Ascending aorta (tissue), 2 donors: ENCODE measurements at regions not wholly inside any gene's neighbourhood (a gene's known extent, or its start where the extent isn't known, plus 50 kb on each side); places are given as distances from the start of the nearest gene placed in this dataset.

Experiments
- DNase-seq, 2 donors: peaks; one replicate each; pipeline ENCODE4 v3.0.0-alpha.2; 2019; ENCODE audit warnings: low spot score in 2 of 2
- H3K27ac ChIP-seq, 2 donors: fragments of 200-600 bp; sonication (generic); one replicate each; pipeline ENCODE4 v1.5.1; 2016 to 2017; ENCODE audit warnings: mild to moderate bottlenecking in 1 of 2
- H3K27me3 ChIP-seq: fragments of 200-600 bp; sonication (generic); one replicate; pipeline ENCODE4 v1.5.1; 2017
- H3K36me3 ChIP-seq, 2 donors: fragments of 200-600 bp; sonication (generic); one replicate each; pipeline ENCODE4 v1.5.1; 2016
- H3K4me1 ChIP-seq, 2 donors: fragments of 200-600 bp; sonication (generic); one replicate each; pipeline ENCODE4 v1.5.1; 2016 to 2017; ENCODE audit warnings: mild to moderate bottlenecking in 1 of 2
- H3K4me3 ChIP-seq, 2 donors: fragments of 200-600 bp; sonication (generic); one replicate each; pipeline ENCODE4 v1.5.1; 2016 to 2017; ENCODE audit warnings: mild to moderate bottlenecking in 1 of 2
- H3K9me3 ChIP-seq, 2 donors: fragments of 200-600 bp; sonication (generic); one replicate each; pipeline ENCODE4 v1.5.1; 2016
- CTCF ChIP-seq, 3 experiments: fragments of 200-600 bp in 2 of 3; fragments of 450-650 bp in 1 of 3; sonication (generic) in 2 of 3; IDR thresholded peaks; one replicate each; pipeline ENCODE4 v1.5.1; 2016 to 2019; ENCODE audit warnings: antibody characterized with exemption in 3 of 3, mild to moderate bottlenecking in 1 of 3, moderate library complexity in 1 of 3
- intact Hi-C: fragments of 100-400 bp; cut with DNase I; formaldehyde crosslinking; loops from one replicate; pipeline ENCODE4 v1.15.1; 2023

GRCh38 chr5:66255714-66256113 lies 111.6 kb downstream of the SREK1 start:
- no peaks in the 10 kb centered on the region for H3K4me1 ChIP-seq
- TF ChIP-seq CTCF (IDR thresholded peaks at IDR 0.05): no peak
- intact Hi-C loops: no loop called here
- H3K4me3 ChIP-seq: no peak overlapping the region
- no peak overlapping the region for H3K27ac ChIP-seq
- H3K9me3 ChIP-seq: no peaks in the 10 kb centered on the region
- H3K27me3 ChIP-seq: no peaks in the 10 kb centered on the region
- no peak for DNase-seq
- H3K36me3 ChIP-seq: no peaks in the 10 kb centered on the region

- no peak overlapping the region for H3K4me3 ChIP-seq
- no peak overlapping the region for H3K27ac ChIP-seq
- TF ChIP-seq CTCF (IDR thresholded peaks at IDR 0.05): no peak
- H3K36me3 ChIP-seq: no peaks in the 10 kb centered on the region
- H3K9me3 ChIP-seq: no peaks in the 10 kb centered on the region
- intact Hi-C loops: no loop called here
- no peak for DNase-seq
- H3K4me1 ChIP-seq: no peaks in the 10 kb centered on the region
- H3K27me3 ChIP-seq: no peaks in the 10 kb centered on the region
Measured at GRCh38 chr5:66273121-66273520, 129.0 kb downstream of the SREK1 start.

GRCh38 chr5:66276986-66277385 lies 132.9 kb downstream of the SREK1 start:
- intact Hi-C loops: no loop called here
- H3K4me1 ChIP-seq: no peaks in the 10 kb centered on the region
- TF ChIP-seq CTCF (IDR thresholded peaks at IDR 0.05): no peak
- no peak for DNase-seq
- H3K27ac ChIP-seq: no peak overlapping the region
- H3K27me3 ChIP-seq: no peaks in the 10 kb centered on the region
- no peaks in the 10 kb centered on the region for H3K36me3 ChIP-seq
- no peaks in the 10 kb centered on the region for H3K9me3 ChIP-seq
- no peak overlapping the region for H3K4me3 ChIP-seq

GRCh38 chr5:66277981-66278380 lies 133.9 kb downstream of the SREK1 start:
- Histone ChIP-seq H3K27me3 (no peaks in the 10 kb centered on the region), H3K4me1 (no peaks in the 10 kb centered on the region), H3K36me3 (no peaks in the 10 kb centered on the region), H3K27ac (no peak overlapping the region), H3K4me3 (no peak overlapping the region), H3K9me3 (no peaks in the 10 kb centered on the region)
- no peak for TF ChIP-seq CTCF (IDR thresholded peaks at IDR 0.05)
- no peak for DNase-seq
- intact Hi-C loops: no loop called here

- H3K9me3 ChIP-seq: no peaks in the 10 kb centered on the region
- intact Hi-C loops: no loop called here
- no peak for DNase-seq
- no peak overlapping the region for H3K4me3 ChIP-seq
- no peaks in the 10 kb centered on the region for H3K36me3 ChIP-seq
- H3K4me1 ChIP-seq: no peaks in the 10 kb centered on the region
- H3K27me3 ChIP-seq: no peaks in the 10 kb centered on the region
- no peak for TF ChIP-seq CTCF (IDR thresholded peaks at IDR 0.05)
- H3K27ac ChIP-seq: no peak overlapping the region
Measured at GRCh38 chr5:66281294-66281693, 137.2 kb downstream of the SREK1 start.

- Histone ChIP-seq H3K27me3 (no peaks in the 10 kb centered on the region), H3K27ac (no peak overlapping the region), H3K9me3 (no peaks in the 10 kb centered on the region), H3K4me1 (no peaks in the 10 kb centered on the region), H3K36me3 (no peaks in the 10 kb centered on the region), H3K4me3 (no peak overlapping the region)
- intact Hi-C loops: no loop called here
- DNase-seq: no peak
- TF ChIP-seq CTCF (IDR thresholded peaks at IDR 0.05): no peak
Measured at GRCh38 chr5:66284588-66285342, 140.7 kb downstream of the SREK1 start.
